Right atrium auricular region (tissue), 2 donors: ENCODE measurements at regions not wholly inside any gene's neighbourhood (a gene's known extent, or its start where the extent isn't known, plus 50 kb on each side); places are given as distances from the start of the nearest gene placed in this dataset.
A peak's percentile ranks its signal among the peaks of the same experiment; 100 is the strongest.
"Not testable (repeated sequence)": the region's sequence is repeated elsewhere in the genome, so short reads cannot be mapped to it uniquely, and the experiment has no call there.

Source experiments
- DNase-seq: peaks from one replicate; pipeline ENCODE4 v3.0.0-alpha.2; 2019; ENCODE audit warnings: low spot score
- H3K27ac ChIP-seq, 2 donors: fragments of 200-600 bp; sonication (generic); 1 replicate in 1 of 2; 2 replicates in 1 of 2; pipeline ENCODE4 v1.5.1; 2016 to 2019
- H3K27me3 ChIP-seq, 2 donors: fragments of 200-600 bp; sonication (generic); one replicate each; pipeline versions ENCODE4 v1.5.1 to v1.6.0; 2017 to 2019
- H3K36me3 ChIP-seq: fragments of 200-600 bp; sonication (generic); one replicate; pipeline ENCODE4 v1.5.1; 2016
- H3K4me1 ChIP-seq, 2 donors: fragments of 200-600 bp; sonication (generic); one replicate each; pipeline versions ENCODE4 v1.5.1 to v1.6.0; 2017 to 2019
- H3K4me3 ChIP-seq, 2 donors: fragments of 200-600 bp; sonication (generic); 1 replicate in 1 of 2; 2 replicates in 1 of 2; pipeline ENCODE4 v1.5.1; 2017 to 2019; ENCODE audit warnings: mild to moderate bottlenecking in 1 of 2, moderate library complexity in 1 of 2
- H3K9me3 ChIP-seq, 2 donors: fragments of 200-600 bp; sonication (generic); one replicate each; pipeline ENCODE4 v1.5.1; 2019
- TF ChIP-seq, protein P1 (sequence below), 2 donors: fragments of 200-600 bp; sonication (generic); IDR thresholded peaks; one replicate each; pipeline ENCODE4 v1.5.1; 2019; ENCODE audit warnings: antibody characterized with exemption in 2 of 2

DNA sequence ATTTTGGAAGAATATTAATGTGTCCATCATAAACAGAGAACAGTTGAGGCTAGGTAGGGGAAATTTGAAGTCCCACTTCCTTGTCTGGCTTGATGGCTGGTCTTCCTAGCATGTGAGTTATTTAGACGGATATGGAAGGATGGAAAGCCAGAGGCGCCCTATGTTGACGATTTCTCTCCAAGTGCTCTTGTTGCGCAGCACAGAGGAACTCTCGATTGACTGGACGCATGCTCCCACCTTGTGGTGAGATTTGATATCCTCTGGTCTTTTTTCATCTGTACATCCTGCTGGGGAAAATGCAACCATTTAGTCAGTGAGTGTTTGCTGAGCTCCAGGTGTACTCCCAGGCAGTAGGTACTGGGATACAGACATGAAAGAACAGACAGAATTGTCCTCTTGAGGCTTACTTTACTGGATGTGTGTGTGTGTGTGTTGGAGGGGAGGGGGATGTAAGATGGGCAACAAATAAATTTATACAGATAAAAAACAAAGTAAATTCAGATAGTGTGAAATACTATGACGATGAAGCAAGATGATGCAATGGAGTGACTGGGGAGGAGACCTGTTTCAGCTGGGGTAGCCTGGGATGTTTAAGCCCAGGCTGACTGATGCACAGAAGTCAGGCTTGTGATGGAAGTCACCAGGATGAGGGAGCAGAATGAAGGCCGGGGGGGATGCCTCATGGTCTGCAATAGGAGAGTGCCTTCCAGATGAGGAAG, 137.2 kb downstream of the TRIM43 start:
- TF ChIP-seq, protein P1, sequence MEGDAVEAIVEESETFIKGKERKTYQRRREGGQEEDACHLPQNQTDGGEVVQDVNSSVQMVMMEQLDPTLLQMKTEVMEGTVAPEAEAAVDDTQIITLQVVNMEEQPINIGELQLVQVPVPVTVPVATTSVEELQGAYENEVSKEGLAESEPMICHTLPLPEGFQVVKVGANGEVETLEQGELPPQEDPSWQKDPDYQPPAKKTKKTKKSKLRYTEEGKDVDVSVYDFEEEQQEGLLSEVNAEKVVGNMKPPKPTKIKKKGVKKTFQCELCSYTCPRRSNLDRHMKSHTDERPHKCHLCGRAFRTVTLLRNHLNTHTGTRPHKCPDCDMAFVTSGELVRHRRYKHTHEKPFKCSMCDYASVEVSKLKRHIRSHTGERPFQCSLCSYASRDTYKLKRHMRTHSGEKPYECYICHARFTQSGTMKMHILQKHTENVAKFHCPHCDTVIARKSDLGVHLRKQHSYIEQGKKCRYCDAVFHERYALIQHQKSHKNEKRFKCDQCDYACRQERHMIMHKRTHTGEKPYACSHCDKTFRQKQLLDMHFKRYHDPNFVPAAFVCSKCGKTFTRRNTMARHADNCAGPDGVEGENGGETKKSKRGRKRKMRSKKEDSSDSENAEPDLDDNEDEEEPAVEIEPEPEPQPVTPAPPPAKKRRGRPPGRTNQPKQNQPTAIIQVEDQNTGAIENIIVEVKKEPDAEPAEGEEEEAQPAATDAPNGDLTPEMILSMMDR (IDR thresholded peaks at IDR 0.05), result peak; percentile 33 to 77
- Histone ChIP-seq H3K4me1 (no peaks in the 10 kb centered on the region), H3K9me3 (no peaks in the 10 kb centered on the region), H3K4me3 (no peak overlapping the region), H3K27ac (no peak overlapping the region), H3K27me3 (no peaks in the 10 kb centered on the region), H3K36me3 (no peaks in the 10 kb centered on the region)
- peak; percentile 82 for DNase-seq

DNA sequence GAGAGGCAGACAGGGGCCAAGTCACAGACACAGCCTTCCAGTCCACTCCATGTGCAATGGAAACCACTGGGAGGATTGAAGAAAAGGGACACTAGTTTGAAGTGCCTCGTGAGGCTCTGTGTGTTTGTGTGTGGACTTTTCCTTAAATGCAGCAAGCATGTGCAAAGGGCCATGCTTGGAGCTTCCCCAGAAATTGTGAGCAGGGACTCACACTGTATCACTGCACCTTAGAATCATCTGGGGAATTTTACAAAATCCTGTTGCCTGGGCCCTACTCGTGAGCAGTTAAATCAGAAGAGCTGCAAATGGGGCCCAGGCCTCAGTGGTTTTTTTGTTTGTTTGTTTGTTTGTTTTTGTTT, 137.8 kb downstream of the TRIM43 start:
- H3K36me3 ChIP-seq, result no peaks in the 10 kb centered on the region
- no peak for DNase-seq
- no peak overlapping the region for H3K4me3 ChIP-seq
- TF ChIP-seq, protein P1 (IDR thresholded peaks at IDR 0.05), result no peak
- no peaks in the 10 kb centered on the region for H3K9me3 ChIP-seq
- H3K4me1 ChIP-seq, result no peaks in the 10 kb centered on the region
- H3K27me3 ChIP-seq, result no peaks in the 10 kb centered on the region
- no peak overlapping the region for H3K27ac ChIP-seq

DNA sequence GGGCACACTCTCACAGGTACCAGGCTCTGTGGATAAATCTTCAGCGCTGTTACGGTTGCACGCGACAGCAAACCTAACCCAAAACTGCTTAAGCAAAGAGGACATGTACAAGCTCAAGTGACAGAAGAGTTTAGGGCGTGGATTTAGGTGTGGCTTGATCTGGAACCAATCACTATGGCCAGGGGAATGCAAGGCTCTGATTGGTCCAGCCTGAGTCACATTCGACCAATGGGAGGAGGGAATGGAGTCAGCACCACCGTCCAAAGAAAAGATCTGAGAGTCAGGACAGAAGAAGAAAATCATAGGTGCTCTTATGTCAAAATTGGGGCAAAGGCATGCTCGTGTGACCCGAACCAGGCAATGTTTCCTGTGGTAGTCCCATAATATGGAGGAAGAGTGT, 139.0 kb downstream of the TRIM43 start:
- DNase-seq, result no peak
- Histone ChIP-seq H3K4me1 (no peaks in the 10 kb centered on the region), H3K27me3 (no peaks in the 10 kb centered on the region), H3K36me3 (no peaks in the 10 kb centered on the region), H3K9me3 (no peaks in the 10 kb centered on the region), H3K27ac (no peak overlapping the region), H3K4me3 (no peak overlapping the region)
- TF ChIP-seq, protein P1 (IDR thresholded peaks at IDR 0.05), result no peak

- H3K4me1 ChIP-seq, result no peaks in the 10 kb centered on the region
- TF ChIP-seq, protein P1 (IDR thresholded peaks at IDR 0.05), result no peak
- H3K4me3 ChIP-seq, result no peak overlapping the region
- no peaks in the 10 kb centered on the region for H3K36me3 ChIP-seq
- no peak overlapping the region for H3K27ac ChIP-seq
- H3K9me3 ChIP-seq, result no peaks in the 10 kb centered on the region
- DNase-seq, result no peak
- no peaks in the 10 kb centered on the region for H3K27me3 ChIP-seq
Measured at GRCh38 chr2:95734976-95735890, 143.4 kb downstream of the TRIM43 start.

- Histone ChIP-seq H3K9me3 (no peaks in the 10 kb centered on the region), H3K27me3 (no peaks in the 10 kb centered on the region), H3K36me3 (no peaks in the 10 kb centered on the region), H3K4me1 (no peaks in the 10 kb centered on the region), H3K4me3 (no peak overlapping the region), H3K27ac (no peak overlapping the region)
- TF ChIP-seq, protein P1 (IDR thresholded peaks at IDR 0.05), result no peak
- no peak for DNase-seq
Measured at GRCh38 chr2:95738301-95738700, 146.5 kb downstream of the TRIM43 start.

GRCh38 chr2:95752126-95752525, 160.3 kb downstream of the TRIM43 start:
- H3K4me3 ChIP-seq, H3K27me3 ChIP-seq, H3K27ac ChIP-seq, H3K4me1 ChIP-seq, DNase-seq, H3K36me3 ChIP-seq, H3K9me3 ChIP-seq: not testable (repeated sequence)

GRCh38 chr2:95753812-95754211, 162.0 kb downstream of the TRIM43 start:
- not testable (repeated sequence) for H3K4me1 ChIP-seq, DNase-seq, H3K4me3 ChIP-seq, H3K27me3 ChIP-seq, H3K27ac ChIP-seq, H3K36me3 ChIP-seq, H3K9me3 ChIP-seq

GRCh38 chr2:95754213-95754612, 162.4 kb downstream of the TRIM43 start:
- H3K9me3 ChIP-seq, DNase-seq, H3K36me3 ChIP-seq, H3K27ac ChIP-seq, H3K4me3 ChIP-seq, H3K27me3 ChIP-seq, H3K4me1 ChIP-seq: not testable (repeated sequence)

- H3K9me3 ChIP-seq, H3K4me3 ChIP-seq, H3K27me3 ChIP-seq, DNase-seq, H3K36me3 ChIP-seq, H3K27ac ChIP-seq, H3K4me1 ChIP-seq: not testable (repeated sequence)
Measured at GRCh38 chr2:95754819-95755563, 163.2 kb downstream of the TRIM43 start.
